Endothelial cell of umbilical vein (primary cell): ENCODE measurements at regions not wholly inside any gene's neighbourhood (a gene's known extent, or its start where the extent isn't known, plus 50 kb on each side); places are given as distances from the start of the nearest gene placed in this dataset.

Experiments
- BruUV-seq: library from RNA; stranded (reverse); fragments of 400-500 nt; replicated peaks from 2 replicates; lab custom pipeline; 2021; lab: Mats Ljungman, UMichigan
- CTCF ChIA-PET: fragments of 300-600, 350-600 bp; sonication (Branson Sonifier 250); formaldehyde crosslinking; loops from one replicate; lab custom pipeline; 2021; ENCODE audit warnings: antibody characterized with exemption, inconsistent platforms; lab: Charles Lee
- POLR2A ChIA-PET: fragments of 300-600, 350-600 bp; sonication (Branson Sonifier 250); formaldehyde crosslinking; loops from one replicate; lab custom pipeline; 2021; ENCODE audit warnings: antibody characterized with exemption, inconsistent platforms; lab: Charles Lee
- DNase-seq: peaks from one replicate; pipeline ENCODE4 v3.0.0-alpha.2; 2011; ENCODE audit warnings: low read depth, low spot score
- FAIRE-seq: peaks from 2 replicates; lab custom pipeline; 2011; peaks lifted over from hg19 to GRCh38; lab: Jason Lieb, UNC
- H2AFZ ChIP-seq: 2 replicates; pipeline ENCODE4 v1.6.0; 2012; ENCODE audit warnings: low read depth, low read length, control low read depth, inconsistent platforms
- H3K27ac ChIP-seq: 2 replicates; pipeline ENCODE4 v1.5.1; 2011; ENCODE audit warnings: low read depth, mild to moderate bottlenecking, control low read depth, low read length, moderate library complexity; ENCODE audit not compliant: insufficient read depth
- H3K27me3 ChIP-seq, 2 experiments: 2 replicates each; pipeline versions ENCODE4 v1.6.0 to v1.6.1; 2011; ENCODE audit warnings: low read length in 2 of 2, mixed read lengths in 1 of 2; ENCODE audit not compliant: control insufficient read depth in 2 of 2, insufficient read depth in 2 of 2
- H3K36me3 ChIP-seq, 2 experiments: 2 replicates in 1 of 2; 3 replicates in 1 of 2; pipeline ENCODE4 v1.5.1; 2011; ENCODE audit warnings: low read length in 2 of 2, mild to moderate bottlenecking in 1 of 2, moderate library complexity in 1 of 2; ENCODE audit not compliant: control insufficient read depth in 2 of 2, insufficient read depth in 2 of 2; ENCODE audit errors: extremely low read depth in 1 of 2
- H3K4me1 ChIP-seq: 3 replicates; pipeline ENCODE4 v1.5.1; 2011; ENCODE audit warnings: mild to moderate bottlenecking, low read length; ENCODE audit not compliant: control insufficient read depth, insufficient read depth; ENCODE audit errors: extremely low read depth
- H3K4me2 ChIP-seq: 2 replicates; pipeline ENCODE4 v1.6.1; 2011; ENCODE audit warnings: low read length, control low read depth, mixed read lengths; ENCODE audit not compliant: insufficient read depth
- H3K4me3 ChIP-seq, 3 experiments: fragments of 200-600 bp in 1 of 3; sonication (generic), shearing (Covaris generic) in 1 of 3; replicated peaks in 1 of 3; 2 replicates each; pipeline ENCODE4 v1.5.1; 2011 to 2016; ENCODE audit warnings: control low read depth in 3 of 3, low read length in 3 of 3, mild to moderate bottlenecking in 2 of 3, inconsistent platforms in 1 of 3, low read depth in 1 of 3, moderate library complexity in 1 of 3; ENCODE audit not compliant: insufficient read depth in 1 of 3
- H3K79me2 ChIP-seq: 2 replicates; pipeline ENCODE4 v1.6.0; 2012; ENCODE audit warnings: low read length, inconsistent platforms; ENCODE audit not compliant: control insufficient read depth, insufficient read depth
- H3K9ac ChIP-seq: replicated peaks from 2 replicates; pipeline ENCODE3; 2011; ENCODE audit warnings: low read length, control low read depth; ENCODE audit not compliant: insufficient read depth; ENCODE audit errors: extremely low read depth
- H3K9me1 ChIP-seq: replicated peaks from 3 replicates; pipeline ENCODE4 v1.6.0; 2011; ENCODE audit warnings: mild to moderate bottlenecking, low read length; ENCODE audit not compliant: control insufficient read depth, insufficient read depth; ENCODE audit errors: extremely low read depth
- H3K9me3 ChIP-seq: replicated peaks from 2 replicates; pipeline ENCODE4 v1.5.1; 2012; ENCODE audit warnings: low read length, inconsistent platforms; ENCODE audit not compliant: control insufficient read depth, insufficient read depth
- H4K20me1 ChIP-seq: replicated peaks from 2 replicates; pipeline ENCODE3; 2011; ENCODE audit warnings: mild to moderate bottlenecking, low read length; ENCODE audit not compliant: control insufficient read depth, insufficient read depth; ENCODE audit errors: extremely low read depth
- CTCF ChIP-seq, 2 donors: IDR thresholded peaks; 1 replicate in 1 of 2; 2 replicates in 1 of 2; pipeline ENCODE4 v1.5.1; 2011; ENCODE audit warnings: low read length in 2 of 2, mild to moderate bottlenecking in 2 of 2, moderate library complexity in 2 of 2, control low read depth in 1 of 2, inconsistent platforms in 1 of 2, low read depth in 1 of 2; ENCODE audit not compliant: insufficient read depth in 1 of 2; ENCODE audit errors: extremely low read depth in 1 of 2
- EZH2 ChIP-seq: IDR thresholded peaks from 2 replicates; pipeline ENCODE4 v1.6.1; 2012; ENCODE audit warnings: borderline replicate concordance, low read depth, mild to moderate bottlenecking, moderate library complexity, low read length, inconsistent platforms; ENCODE audit not compliant: severe bottlenecking
- FOS ChIP-seq: IDR thresholded peaks from 2 replicates; pipeline ENCODE4 v1.6.1; 2011; ENCODE audit warnings: mild to moderate bottlenecking, low read length, moderate library complexity, borderline replicate concordance; ENCODE audit not compliant: insufficient read depth
- GATA2 ChIP-seq: IDR thresholded peaks from 2 replicates; pipeline ENCODE4 v1.7.0; 2011; ENCODE audit warnings: low read depth, mild to moderate bottlenecking, moderate library complexity, mixed read lengths, low read length; ENCODE audit not compliant: insufficient read length, insufficient read depth
- JUN ChIP-seq: IDR thresholded peaks from 2 replicates; pipeline ENCODE4 v1.6.1; 2011; ENCODE audit warnings: borderline replicate concordance, low read depth; ENCODE audit not compliant: insufficient read length, insufficient read depth
- MAX ChIP-seq: IDR thresholded peaks from 2 replicates; pipeline ENCODE4 v1.6.1; 2011; ENCODE audit not compliant: insufficient read depth, insufficient read length
- MYC ChIP-seq: IDR thresholded peaks from one replicate; pipeline ENCODE4 v1.6.1; 2011; ENCODE audit warnings: mild to moderate bottlenecking, low read depth, low read length
- POLR2A ChIP-seq: IDR thresholded peaks from 2 replicates; pipeline ENCODE4 v1.6.1; 2012; ENCODE audit warnings: low read depth, mild to moderate bottlenecking, control low read depth, low read length
- POLR2AphosphoS5 ChIP-seq: IDR thresholded peaks from 2 replicates; pipeline ENCODE4 v1.6.1; 2012; ENCODE audit warnings: low read depth, mild to moderate bottlenecking, control low read depth, low read length, moderate library complexity; ENCODE audit not compliant: insufficient read depth
- dilution Hi-C: fragments of 300-500 bp; cut with MboI; formaldehyde crosslinking; loops from one replicate; pipeline ENCODE4 v1.15.0; 2019; ENCODE audit warnings: low sequenced_read_pairs; ENCODE audit not compliant: extremely low pct_ligation_motif_present
- intact Hi-C: fragments of 100-400 bp; cut with micrococcal nuclease; formaldehyde crosslinking; loops from one replicate; pipeline ENCODE4 v1.10.0; 2022

GRCh38 chr2:188077757-188078156 is 213.9 kb upstream of the GULP1 start:
- no peak for FAIRE-seq
- intact Hi-C loops: no loop called here
- CTCF ChIA-PET: interaction anchor here (1.6 kb wide), 1 partner anchor 18 kb away, joined by 4 read pairs; no protein-coding TSS in a partner anchor

More at GRCh38 chr2:188077757-188078156, 213.9 kb upstream of the GULP1 start:
- H3K27ac ChIP-seq: no peak overlapping the region
- no peaks in the 10 kb centered on the region for H3K79me2 ChIP-seq
- no peak overlapping the region for H2AFZ ChIP-seq
- no peaks in the 10 kb centered on the region for H3K36me3 ChIP-seq
- POLR2A ChIA-PET: no interaction called here
- no peaks in the 10 kb centered on the region for H3K9me1 ChIP-seq
- no peak overlapping the region for H3K4me3 ChIP-seq
- no peaks in the 10 kb centered on the region for H3K4me1 ChIP-seq
- H3K4me2 ChIP-seq: no peak overlapping the region
- no peak overlapping the region for H3K9ac ChIP-seq
- H3K9me3 ChIP-seq: no peaks in the 10 kb centered on the region
- no peak for DNase-seq
- dilution Hi-C loops: no loop called here
- no peaks in the 10 kb centered on the region for H3K27me3 ChIP-seq
- no peak for TF ChIP-seq EZH2
- TF ChIP-seq POLR2AphosphoS5: no peak
- no peak for TF ChIP-seq GATA2
- TF ChIP-seq JUN: no peak
- no peak for TF ChIP-seq FOS
- no peak for TF ChIP-seq MYC
- TF ChIP-seq CTCF (IDR thresholded peaks at IDR 0.05; ENCODE audit: extremely low read depth in 1 of 2, insufficient read depth in 1 of 2, low read depth in 1 of 2, low read length in 2 of 2): no peak
- no peak for TF ChIP-seq POLR2A
- no peak for TF ChIP-seq MAX
- H4K20me1 ChIP-seq: no peaks in the 10 kb centered on the region
- no TSS peak for BruUV-seq
